Hepatocyte (in vitro differentiated cells): ENCODE measurements at regions not wholly inside any gene's neighbourhood (a gene's known extent, or its start where the extent isn't known, plus 50 kb on each side); places are given as distances from the start of the nearest gene placed in this dataset.

ENCODE experiments used
- DNase-seq: peaks from one replicate; pipeline ENCODE4 v3.0.0-alpha.2; 2016; ENCODE audit warnings: low spot score
- H2AFZ ChIP-seq: fragments of 200-600 bp; sonication (generic); 2 replicates; pipeline ENCODE4 v1.6.0; 2016; ENCODE audit warnings: antibody characterized with exemption, mild to moderate bottlenecking
- H3K27ac ChIP-seq: fragments of 200-600 bp; sonication (generic); 2 replicates; pipeline ENCODE4 v1.5.1; 2016; ENCODE audit warnings: mild to moderate bottlenecking
- H3K27me3 ChIP-seq: fragments of 200-600 bp; sonication (generic); 2 replicates; pipeline ENCODE4 v1.6.1; 2016
- H3K36me3 ChIP-seq: fragments of 200-600 bp; sonication (generic); replicated peaks from 2 replicates; pipeline ENCODE4 v1.5.1; 2016; ENCODE audit warnings: low read depth; ENCODE audit not compliant: insufficient read depth
- H3K4me1 ChIP-seq: fragments of 200-600 bp; sonication (generic); 2 replicates; pipeline ENCODE4 v1.5.1; 2016; ENCODE audit warnings: mild to moderate bottlenecking, moderate library complexity; ENCODE audit not compliant: insufficient read depth
- H3K4me2 ChIP-seq: fragments of 200-600 bp; sonication (generic); 2 replicates; pipeline ENCODE4 v1.6.0; 2016
- H3K4me3 ChIP-seq: fragments of 200-600 bp; sonication (generic); 2 replicates; pipeline ENCODE4 v1.5.1; 2016; ENCODE audit warnings: mild to moderate bottlenecking
- H3K79me2 ChIP-seq: fragments of 200-600 bp; sonication (generic); 2 replicates; pipeline ENCODE4 v1.6.0; 2017; ENCODE audit warnings: mild to moderate bottlenecking
- H3K9me2 ChIP-seq: fragments of 200-600 bp; sonication (generic); replicated peaks from 2 replicates; pipeline ENCODE4 v1.6.0; 2017; ENCODE audit warnings: mild to moderate bottlenecking; ENCODE audit not compliant: insufficient read depth
- H3K9me3 ChIP-seq: fragments of 200-600 bp; sonication (generic); 2 replicates; pipeline ENCODE4 v1.5.1; 2016; ENCODE audit warnings: low read depth, mild to moderate bottlenecking
- H4K20me1 ChIP-seq: fragments of 200-600 bp; sonication (generic); 2 replicates; pipeline ENCODE4 v1.6.0; 2016; ENCODE audit warnings: mild to moderate bottlenecking; ENCODE audit not compliant: insufficient read depth, poor library complexity, severe bottlenecking
- CTCF ChIP-seq: fragments of 200-600 bp; sonication (generic); IDR thresholded peaks from 2 replicates; pipeline ENCODE4 v1.5.1; 2016; ENCODE audit warnings: antibody characterized with exemption, mild to moderate bottlenecking; ENCODE audit not compliant: poor library complexity
- EZH2 ChIP-seq: fragments of 200-600 bp; sonication (generic); IDR thresholded peaks from 2 replicates; pipeline ENCODE4 v1.6.1; 2016; ENCODE audit warnings: antibody characterized with exemption, mild to moderate bottlenecking, borderline replicate concordance
- EZH2phosphoT487 ChIP-seq: fragments of 200-600 bp; sonication (generic); IDR thresholded peaks from one replicate; pipeline ENCODE4 v1.6.1; 2018; ENCODE audit warnings: antibody characterized with exemption, mild to moderate bottlenecking, low read depth, moderate library complexity; ENCODE audit not compliant: unreplicated experiment, severe bottlenecking
- WGBS: methylation state at CpG from one replicate; pipeline ENCODE4 v1.1.6; 2016; ENCODE audit warnings: low lambda C conversion rate; ENCODE audit errors: missing lambda C conversion rate; 5-methylcytosine and 5-hydroxymethylcytosine counted together

DNA sequence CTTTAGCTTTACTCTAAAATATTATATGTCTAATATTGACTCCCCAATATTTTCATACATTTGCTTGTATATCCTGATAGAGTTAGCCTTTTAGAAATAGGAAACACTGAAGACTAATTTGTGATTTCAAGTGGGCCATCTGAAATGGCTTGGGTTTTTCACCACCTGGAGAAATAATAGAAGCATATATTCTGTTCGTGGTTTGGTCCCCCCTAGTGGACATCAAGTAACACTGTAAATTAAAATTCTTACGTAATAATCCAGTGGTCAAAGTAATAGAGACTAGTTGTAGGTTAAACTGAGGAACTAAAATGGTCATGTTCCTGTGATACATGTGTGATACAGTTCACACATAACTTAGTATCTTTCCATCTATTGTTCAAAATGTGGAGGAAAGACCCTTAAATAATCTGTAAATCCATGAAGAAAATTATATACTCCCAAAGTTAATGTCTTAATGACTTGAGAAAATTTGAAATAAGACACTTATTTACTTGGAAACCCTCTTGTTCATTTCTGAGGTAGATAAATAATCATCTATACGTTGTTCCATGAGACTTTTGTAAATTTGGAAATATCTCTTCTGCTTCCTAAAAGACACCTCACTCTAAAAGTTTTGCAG is 79.8 kb upstream of the SMARCAD1 start:
- peak; percentile 43 for DNase-seq
- WGBS: 22% methylated on average over 3 of the region's 3 CpGs

DNA sequence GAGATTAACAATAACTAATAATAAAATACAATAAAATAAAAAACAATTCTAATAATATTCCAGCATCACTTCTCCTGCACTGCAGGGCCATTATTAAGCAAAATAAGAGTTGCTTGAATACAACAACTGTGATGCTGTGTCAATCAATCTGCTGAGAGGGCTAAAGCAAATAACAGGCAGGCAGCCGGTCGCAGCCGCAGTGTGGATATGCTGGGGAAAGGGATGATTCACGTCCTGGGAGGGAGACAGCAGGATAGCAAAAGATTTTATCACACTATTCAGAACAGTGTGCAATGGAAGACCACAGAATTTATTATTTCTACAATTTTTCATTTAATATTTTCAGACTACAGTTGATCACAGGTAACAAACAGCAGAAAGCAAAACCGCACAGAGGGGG is 76.5 kb upstream of the SMARCAD1 start:
- H3K4me1 ChIP-seq: no peaks in the 10 kb centered on the region
- WGBS: 63% methylated on average over 5 of the region's 5 CpGs
- TF ChIP-seq EZH2phosphoT487 (no peak), CTCF (no peak), EZH2 (no peak)

More for the DNA sequence above, 79.8 kb upstream of the SMARCAD1 start:
- H3K79me2 ChIP-seq: no peaks in the 10 kb centered on the region
- peaks cover 2% of the 10 kb centered on the region for H3K27me3 ChIP-seq
- no peaks in the 10 kb centered on the region for H3K4me1 ChIP-seq
- no peaks in the 10 kb centered on the region for H3K9me2 ChIP-seq
- no peak overlapping the region for H2AFZ ChIP-seq
- TF ChIP-seq CTCF (peak; percentile 62), EZH2phosphoT487 (no peak)
- H4K20me1 ChIP-seq: no peaks in the 10 kb centered on the region
- H3K9me3 ChIP-seq: no peaks in the 10 kb centered on the region
- no peak overlapping the region for H3K4me3 ChIP-seq
- no peaks in the 10 kb centered on the region for H3K36me3 ChIP-seq
- H3K27ac ChIP-seq: no peak overlapping the region
- no peak overlapping the region for H3K4me2 ChIP-seq

GRCh38 chr4:94135701-94136100 is 72.0 kb upstream of the SMARCAD1 start:
- H3K79me2 ChIP-seq: no peaks in the 10 kb centered on the region
- H3K27ac ChIP-seq: no peak overlapping the region
- H3K4me2 ChIP-seq: no peak overlapping the region
- H4K20me1 ChIP-seq: no peaks in the 10 kb centered on the region
- H3K9me3 ChIP-seq: no peaks in the 10 kb centered on the region
- WGBS: 91% methylated on average over 1 of the region's 1 CpG
- H3K36me3 ChIP-seq: no peaks in the 10 kb centered on the region
- no peak overlapping the region for H3K4me3 ChIP-seq
- DNase-seq: no peak
- no peaks in the 10 kb centered on the region for H3K27me3 ChIP-seq
- no peaks in the 10 kb centered on the region for H3K9me2 ChIP-seq
- no peak overlapping the region for H2AFZ ChIP-seq
- H3K4me1 ChIP-seq: no peaks in the 10 kb centered on the region
- TF ChIP-seq EZH2phosphoT487 (no peak), EZH2 (no peak), CTCF (no peak)

More for the DNA sequence above, 76.5 kb upstream of the SMARCAD1 start:
- H3K79me2 ChIP-seq: no peaks in the 10 kb centered on the region
- no peaks in the 10 kb centered on the region for H4K20me1 ChIP-seq
- H3K9me3 ChIP-seq: no peaks in the 10 kb centered on the region
- H3K9me2 ChIP-seq: no peaks in the 10 kb centered on the region
- H3K27ac ChIP-seq: no peak overlapping the region
- no peak for DNase-seq
- H3K27me3 ChIP-seq: no peaks in the 10 kb centered on the region
- H3K36me3 ChIP-seq: no peaks in the 10 kb centered on the region
- H3K4me2 ChIP-seq: no peak overlapping the region
- no peak overlapping the region for H2AFZ ChIP-seq
- no peak overlapping the region for H3K4me3 ChIP-seq
